Tibial nerve (tissue), 4 donors: ENCODE measurements at regions not wholly inside any gene's neighbourhood (a gene's known extent, or its start where the extent isn't known, plus 50 kb on each side); places are given as distances from the start of the nearest gene placed in this dataset.

ENCODE experiments used
- DNase-seq, 2 donors: peaks; one replicate each; pipeline ENCODE4 v3.0.0-alpha.2; 2019; ENCODE audit warnings: low spot score in 2 of 2
- H3K27ac ChIP-seq, 4 donors: fragments of 200-600 bp; sonication (generic) in 3 of 4; one replicate each; pipeline ENCODE4 v1.5.1; 2017 to 2019; ENCODE audit warnings: mild to moderate bottlenecking in 1 of 4
- H3K27me3 ChIP-seq, 2 donors: fragments of 200-600 bp; sonication (generic) in 1 of 2; one replicate each; pipeline versions ENCODE4 v1.5.1 to v1.6.0; 2017 to 2019
- H3K36me3 ChIP-seq, 3 donors: fragments of 200-600 bp; sonication (generic); one replicate each; pipeline ENCODE4 v1.5.1; 2018 to 2019
- H3K4me1 ChIP-seq, 4 donors: fragments of 200-600 bp; sonication (generic) in 3 of 4; one replicate each; pipeline ENCODE4 v1.5.1; 2017 to 2019
- H3K4me3 ChIP-seq, 4 donors: fragments of 200-600 bp; sonication (generic) in 3 of 4; one replicate each; pipeline ENCODE4 v1.5.1; 2017 to 2019; ENCODE audit warnings: mild to moderate bottlenecking in 1 of 4, moderate library complexity in 1 of 4
- H3K9me3 ChIP-seq, 4 donors: fragments of 200-600 bp; sonication (generic) in 3 of 4; one replicate each; pipeline ENCODE4 v1.5.1; 2017 to 2019
- CTCF ChIP-seq, 5 experiments: fragments of 200-600 bp in 3 of 5; fragments of 450-650 bp in 2 of 5; sonication (generic) in 3 of 5; IDR thresholded peaks; one replicate each; pipeline ENCODE4 v1.5.1; 2016 to 2019; ENCODE audit warnings: antibody characterized with exemption in 5 of 5, mild to moderate bottlenecking in 3 of 5, moderate library complexity in 2 of 5
- EP300 ChIP-seq, 2 donors: sonication (generic); formaldehyde crosslinking; IDR thresholded peaks; one replicate each; pipeline ENCODE4 v1.6.1; 2017; ENCODE audit warnings: antibody characterized with exemption in 2 of 2, mild to moderate bottlenecking in 1 of 2
- POLR2A ChIP-seq, 2 donors: fragments of 450-650 bp; IDR thresholded peaks; one replicate each; pipeline ENCODE4 v1.6.1; 2017; ENCODE audit warnings: antibody characterized with exemption in 2 of 2, mild to moderate bottlenecking in 2 of 2, moderate library complexity in 2 of 2
- WGBS, 2 donors: methylation state at CpG; one replicate each; pipeline ENCODE4 v1.1.5; 2018; 5-methylcytosine and 5-hydroxymethylcytosine counted together

- TF ChIP-seq CTCF (IDR thresholded peaks at IDR 0.05) (no peak), POLR2A (IDR thresholded peaks at IDR 0.05) (no peak), EP300 (IDR thresholded peaks at IDR 0.05) (peak in 1 of 2 donors; percentile 64)
- DNase-seq, result no peak
- WGBS, 2 donors, result 8 to 21% methylated on average over 3 of the region's 3 CpGs
- Histone ChIP-seq H3K27me3 (no peaks in the 10 kb centered on the region), H3K27ac (peak overlapping the region in 3 of 4 donors; percentile 26 to 76 (median 53)), H3K36me3 (no peaks in the 10 kb centered on the region), H3K4me3 (no peak overlapping the region), H3K9me3 (no peaks in the 10 kb centered on the region), H3K4me1 (peaks cover 0 to 51% (median 0%) of the 10 kb centered on the region in 4 donors)
These were observed 94.1 kb upstream of the CYP1B1 start for GRCh38 chr2:38170067-38170466.

GRCh38 chr2:38168710-38169480 is 92.9 kb upstream of the CYP1B1 start:
- DNase-seq, result no peak
- 70 to 71% methylated on average over 5 of the region's 5 CpGs for WGBS, 2 donors
- H3K27me3 ChIP-seq, result no peaks in the 10 kb centered on the region
- H3K36me3 ChIP-seq, result no peaks in the 10 kb centered on the region
- H3K9me3 ChIP-seq, result no peaks in the 10 kb centered on the region
- H3K4me3 ChIP-seq, result no peak overlapping the region
- peak overlapping the region in 2 of 4 donors; percentile 74 to 76 for H3K27ac ChIP-seq
- H3K4me1 ChIP-seq, result peaks cover 0 to 42% (median 0%) of the 10 kb centered on the region in 4 donors
- TF ChIP-seq CTCF (IDR thresholded peaks at IDR 0.05) (no peak), EP300 (IDR thresholded peaks at IDR 0.05) (peak; percentile 24 to 65)

- TF ChIP-seq POLR2A (IDR thresholded peaks at IDR 0.05) (no peak), EP300 (IDR thresholded peaks at IDR 0.05) (no peak), CTCF (IDR thresholded peaks at IDR 0.05) (no peak)
- H3K9me3 ChIP-seq, result no peaks in the 10 kb centered on the region
- H3K27me3 ChIP-seq, result no peaks in the 10 kb centered on the region
- no peak for DNase-seq
- WGBS, 2 donors, result 43 to 53% methylated on average over 2 of the region's 2 CpGs
- H3K4me1 ChIP-seq, result peaks cover 0 to 39% (median 0%) of the 10 kb centered on the region in 4 donors
- H3K27ac ChIP-seq, result peak overlapping the region in 3 of 4 donors; percentile 41 to 76 (median 74)
- H3K4me3 ChIP-seq, result no peak overlapping the region
- no peaks in the 10 kb centered on the region for H3K36me3 ChIP-seq
These were observed 92.0 kb upstream of the CYP1B1 start for GRCh38 chr2:38167968-38168350.

- Histone ChIP-seq H3K4me3 (no peak overlapping the region), H3K27ac (no peak overlapping the region), H3K27me3 (no peaks in the 10 kb centered on the region), H3K36me3 (no peaks in the 10 kb centered on the region), H3K4me1 (peaks cover 0 to 44% (median 0%) of the 10 kb centered on the region in 4 donors), H3K9me3 (no peaks in the 10 kb centered on the region)
- DNase-seq, result no peak
- WGBS, 2 donors, result 92 to 93% methylated on average over 2 of the region's 2 CpGs
- no peak for TF ChIP-seq EP300 (IDR thresholded peaks at IDR 0.05)
- TF ChIP-seq POLR2A (IDR thresholded peaks at IDR 0.05), result no peak
- no peak for TF ChIP-seq CTCF (IDR thresholded peaks at IDR 0.05)
These were observed 89.7 kb upstream of the CYP1B1 start for GRCh38 chr2:38165698-38166097.

- no peaks in the 10 kb centered on the region for H3K27me3 ChIP-seq
- no peak for DNase-seq
- H3K4me1 ChIP-seq, result peaks cover 0 to 50% (median 2%) of the 10 kb centered on the region in 4 donors
- H3K4me3 ChIP-seq, result no peak overlapping the region
- WGBS, 2 donors, result 95% methylated on average over 4 of the region's 4 CpGs
- no peak for TF ChIP-seq POLR2A (IDR thresholded peaks at IDR 0.05)
- no peak for TF ChIP-seq CTCF (IDR thresholded peaks at IDR 0.05)
- no peak for TF ChIP-seq EP300 (IDR thresholded peaks at IDR 0.05)
- no peaks in the 10 kb centered on the region for H3K9me3 ChIP-seq
- H3K36me3 ChIP-seq, result no peaks in the 10 kb centered on the region
- H3K27ac ChIP-seq, result no peak overlapping the region
These were observed 88.9 kb upstream of the CYP1B1 start for GRCh38 chr2:38164881-38165280.
